Peyer's patch (tissue), 4 donors: ENCODE measurements at regions not wholly inside any gene's neighbourhood (a gene's known extent, or its start where the extent isn't known, plus 50 kb on each side); places are given as distances from the start of the nearest gene placed in this dataset.
A peak's percentile ranks its signal among the peaks of the same experiment; 100 is the strongest.

Experiments used
- DNase-seq, 3 donors: peaks; one replicate each; pipeline ENCODE4 v3.0.0-alpha.2; 2017 to 2019
- H3K27ac ChIP-seq, 4 donors: fragments of 200-600 bp; sonication (generic); one replicate each; pipeline ENCODE4 v1.5.1; 2016 to 2019
- H3K27me3 ChIP-seq, 2 donors: fragments of 200-600 bp; sonication (generic); one replicate each; pipeline ENCODE4 v1.5.1; 2019
- H3K36me3 ChIP-seq, 3 donors: fragments of 200-600 bp; sonication (generic); one replicate each; pipeline ENCODE4 v1.5.1; 2016 to 2019
- H3K4me1 ChIP-seq, 4 donors: fragments of 200-600 bp; sonication (generic); one replicate each; pipeline ENCODE4 v1.5.1; 2016 to 2019
- H3K4me3 ChIP-seq, 4 donors: fragments of 200-600 bp; sonication (generic); 1 replicate in 3 of 4; 2 replicates in 1 of 4; pipeline ENCODE4 v1.5.1; 2016 to 2019; ENCODE audit warnings: mild to moderate bottlenecking in 1 of 4
- H3K9me3 ChIP-seq, 4 donors: fragments of 200-600 bp; sonication (generic); one replicate each; pipeline ENCODE4 v1.5.1; 2016 to 2019; ENCODE audit warnings: mild to moderate bottlenecking in 1 of 4
- POLR2A ChIP-seq, 2 donors: fragments of 450-650 bp; IDR thresholded peaks; one replicate each; pipeline ENCODE4 v1.5.1; 2017; ENCODE audit warnings: antibody characterized with exemption in 2 of 2, mild to moderate bottlenecking in 2 of 2, moderate library complexity in 2 of 2
- TF ChIP-seq, protein P1 (sequence below), 6 experiments: fragments of 450-650 bp in 4 of 6; fragments of 200-600 bp in 2 of 6; sonication (generic) in 1 of 6; IDR thresholded peaks; one replicate each; pipeline ENCODE4 v1.5.1; 2017 to 2019; ENCODE audit warnings: antibody characterized with exemption in 6 of 6, mild to moderate bottlenecking in 3 of 6, moderate library complexity in 1 of 6

DNA sequence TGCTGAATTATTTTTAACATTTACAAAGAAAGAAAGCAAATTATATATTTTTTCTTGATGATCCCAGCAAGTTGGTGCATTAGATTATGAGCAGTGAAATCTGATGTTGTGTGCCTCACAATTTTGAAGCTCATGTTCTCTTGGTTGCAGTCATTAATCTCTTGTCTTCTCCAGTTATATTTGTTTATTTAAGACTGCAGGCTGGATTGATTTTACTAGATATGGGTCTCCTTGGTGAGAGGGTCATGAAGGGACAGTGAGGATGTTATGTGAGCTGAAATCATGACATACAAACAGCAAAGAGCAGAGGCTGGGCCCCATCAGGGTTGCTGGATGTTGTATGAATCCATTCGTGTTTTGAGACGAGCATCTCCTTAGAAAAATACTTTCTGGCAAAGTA, 64.2 kb upstream of the AKIRIN2 start:
- H3K4me3 ChIP-seq, result no peak overlapping the region
- H3K9me3 ChIP-seq, result no peaks in the 10 kb centered on the region
- no peaks in the 10 kb centered on the region for H3K4me1 ChIP-seq
- TF ChIP-seq POLR2A (IDR thresholded peaks at IDR 0.05), result no peak
- TF ChIP-seq, protein P1, sequence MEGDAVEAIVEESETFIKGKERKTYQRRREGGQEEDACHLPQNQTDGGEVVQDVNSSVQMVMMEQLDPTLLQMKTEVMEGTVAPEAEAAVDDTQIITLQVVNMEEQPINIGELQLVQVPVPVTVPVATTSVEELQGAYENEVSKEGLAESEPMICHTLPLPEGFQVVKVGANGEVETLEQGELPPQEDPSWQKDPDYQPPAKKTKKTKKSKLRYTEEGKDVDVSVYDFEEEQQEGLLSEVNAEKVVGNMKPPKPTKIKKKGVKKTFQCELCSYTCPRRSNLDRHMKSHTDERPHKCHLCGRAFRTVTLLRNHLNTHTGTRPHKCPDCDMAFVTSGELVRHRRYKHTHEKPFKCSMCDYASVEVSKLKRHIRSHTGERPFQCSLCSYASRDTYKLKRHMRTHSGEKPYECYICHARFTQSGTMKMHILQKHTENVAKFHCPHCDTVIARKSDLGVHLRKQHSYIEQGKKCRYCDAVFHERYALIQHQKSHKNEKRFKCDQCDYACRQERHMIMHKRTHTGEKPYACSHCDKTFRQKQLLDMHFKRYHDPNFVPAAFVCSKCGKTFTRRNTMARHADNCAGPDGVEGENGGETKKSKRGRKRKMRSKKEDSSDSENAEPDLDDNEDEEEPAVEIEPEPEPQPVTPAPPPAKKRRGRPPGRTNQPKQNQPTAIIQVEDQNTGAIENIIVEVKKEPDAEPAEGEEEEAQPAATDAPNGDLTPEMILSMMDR (IDR thresholded peaks at IDR 0.05), result no peak
- DNase-seq, result no peak
- no peaks in the 10 kb centered on the region for H3K27me3 ChIP-seq
- no peaks in the 10 kb centered on the region for H3K36me3 ChIP-seq
- no peak overlapping the region for H3K27ac ChIP-seq

DNA sequence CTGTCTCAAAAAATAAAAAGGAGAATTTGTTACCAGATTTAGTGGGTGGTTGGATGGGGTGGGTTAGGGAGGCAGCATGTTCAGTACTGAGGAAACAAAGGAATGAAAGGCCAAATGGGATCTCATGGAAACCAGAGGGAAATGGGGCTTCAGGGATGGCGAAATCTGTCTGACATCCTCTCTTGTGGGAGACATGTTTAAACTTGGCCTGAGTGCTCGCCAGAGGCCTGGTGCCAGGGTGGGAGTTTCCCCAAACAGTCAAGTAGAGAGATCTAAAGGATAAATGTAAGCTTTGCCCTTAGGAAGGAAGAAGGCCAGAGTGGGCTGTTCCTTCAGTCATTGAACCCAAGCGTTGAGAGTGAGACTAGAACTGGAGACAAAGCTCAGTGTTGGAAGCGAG, 61.9 kb upstream of the AKIRIN2 start:
- Histone ChIP-seq H3K36me3 (no peaks in the 10 kb centered on the region), H3K4me1 (no peaks in the 10 kb centered on the region), H3K9me3 (no peaks in the 10 kb centered on the region), H3K27me3 (no peaks in the 10 kb centered on the region), H3K27ac (no peak overlapping the region), H3K4me3 (no peak overlapping the region)
- no peak for DNase-seq
- no peak for TF ChIP-seq POLR2A (IDR thresholded peaks at IDR 0.05)
- TF ChIP-seq, protein P1 (IDR thresholded peaks at IDR 0.05), result no peak

DNA sequence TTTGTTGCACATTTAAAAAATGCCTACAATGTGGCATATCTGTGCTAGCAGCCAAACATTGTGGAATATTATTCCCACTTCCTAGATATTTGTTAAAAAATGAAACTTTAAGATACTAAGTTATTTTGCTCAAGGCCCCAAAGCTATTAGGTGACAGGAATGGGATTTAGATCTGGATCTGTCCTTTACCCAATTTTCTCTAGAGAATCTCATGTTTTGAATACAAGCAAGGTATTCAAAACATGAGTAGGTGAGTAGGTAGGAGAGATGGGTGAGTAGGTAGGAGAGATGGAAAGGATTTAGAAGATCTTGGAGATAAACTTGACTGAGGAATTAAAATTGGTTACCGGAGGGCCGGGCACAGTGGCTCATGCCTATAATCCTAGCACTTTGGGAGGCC, 61.2 kb upstream of the AKIRIN2 start:
- no peaks in the 10 kb centered on the region for H3K4me1 ChIP-seq
- no peak for DNase-seq
- H3K27ac ChIP-seq, result no peak overlapping the region
- TF ChIP-seq, protein P1 (IDR thresholded peaks at IDR 0.05), result no peak
- TF ChIP-seq POLR2A (IDR thresholded peaks at IDR 0.05), result no peak
- no peak overlapping the region for H3K4me3 ChIP-seq
- no peaks in the 10 kb centered on the region for H3K27me3 ChIP-seq
- no peaks in the 10 kb centered on the region for H3K9me3 ChIP-seq
- H3K36me3 ChIP-seq, result no peaks in the 10 kb centered on the region

DNA sequence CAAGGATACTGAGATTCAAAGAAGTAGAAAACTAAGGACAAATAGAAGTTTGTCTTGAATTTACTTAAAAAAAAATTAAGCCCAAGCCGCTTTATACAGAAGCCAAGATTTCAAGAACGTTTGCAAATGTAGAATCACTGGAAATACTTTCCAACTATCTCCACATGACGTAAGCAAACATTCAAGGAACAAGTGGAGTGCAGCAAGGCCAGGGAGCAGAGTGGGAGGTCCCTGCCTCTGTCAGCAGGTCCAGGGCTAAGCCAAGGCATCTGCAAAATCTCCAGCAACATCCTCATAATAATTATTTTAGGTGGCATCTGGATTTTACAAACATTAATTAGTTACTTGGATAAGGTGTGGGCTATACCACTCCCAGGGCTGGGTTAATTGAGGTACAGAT, 60.1 kb upstream of the AKIRIN2 start:
- Histone ChIP-seq H3K27me3 (no peaks in the 10 kb centered on the region), H3K4me1 (peaks cover 0 to 4% (median 0%) of the 10 kb centered on the region in 4 donors), H3K4me3 (no peak overlapping the region), H3K36me3 (no peaks in the 10 kb centered on the region), H3K27ac (no peak overlapping the region), H3K9me3 (no peaks in the 10 kb centered on the region)
- no peak for TF ChIP-seq POLR2A (IDR thresholded peaks at IDR 0.05)
- TF ChIP-seq, protein P1 (IDR thresholded peaks at IDR 0.05), result no peak
- no peak for DNase-seq

DNA sequence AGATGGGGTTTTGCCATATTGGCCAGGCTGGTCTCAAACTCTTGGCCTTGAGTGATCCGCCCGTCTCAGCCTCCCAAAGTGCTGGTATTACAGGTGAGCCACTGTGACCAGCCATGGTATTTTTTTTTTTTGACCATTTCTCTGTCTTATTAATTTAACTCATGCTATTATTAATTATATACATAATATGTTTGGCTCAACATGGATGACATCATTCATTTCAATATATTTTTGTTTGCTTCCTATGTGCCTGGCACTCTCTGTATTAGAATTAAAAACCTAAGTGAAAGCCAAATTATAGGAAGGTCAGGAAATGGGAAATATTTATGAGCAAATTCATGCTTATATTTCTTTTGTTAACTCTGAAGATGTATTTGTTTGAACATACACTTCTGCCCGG, 55.8 kb upstream of the AKIRIN2 start:
- no peak overlapping the region for H3K4me3 ChIP-seq
- H3K27me3 ChIP-seq, result no peaks in the 10 kb centered on the region
- no peak overlapping the region for H3K27ac ChIP-seq
- H3K36me3 ChIP-seq, result no peaks in the 10 kb centered on the region
- no peak for TF ChIP-seq POLR2A (IDR thresholded peaks at IDR 0.05)
- no peaks in the 10 kb centered on the region for H3K9me3 ChIP-seq
- no peak for DNase-seq
- peaks cover 0 to 7% (median 0%) of the 10 kb centered on the region in 4 donors for H3K4me1 ChIP-seq

DNA sequence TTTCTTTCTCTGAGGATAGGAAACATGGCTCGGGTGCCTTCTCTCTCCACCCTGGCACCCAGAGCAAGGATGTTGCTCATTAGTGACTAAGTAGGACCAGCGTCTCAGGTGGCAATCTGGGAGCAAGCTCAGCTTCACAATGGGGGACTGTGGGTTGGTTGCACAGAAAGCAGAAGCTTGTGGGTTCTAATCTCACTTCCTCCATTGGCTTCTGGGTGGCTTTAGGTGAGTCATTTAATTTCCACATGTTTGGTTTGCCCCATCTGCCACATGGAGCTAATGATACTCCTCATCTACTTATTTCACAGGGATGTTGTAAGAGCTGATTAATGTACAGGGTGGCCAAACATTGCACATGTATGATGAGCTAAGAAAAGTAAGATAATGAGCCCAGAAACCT, 54.8 kb upstream of the AKIRIN2 start:
- no peaks in the 10 kb centered on the region for H3K27me3 ChIP-seq
- no peaks in the 10 kb centered on the region for H3K36me3 ChIP-seq
- H3K4me3 ChIP-seq, result no peak overlapping the region
- H3K27ac ChIP-seq, result peak overlapping the region in 1 of 4 donors; percentile 7
- H3K9me3 ChIP-seq, result no peaks in the 10 kb centered on the region
- H3K4me1 ChIP-seq, result peaks cover 0 to 7% (median 0%) of the 10 kb centered on the region in 4 donors
- peak in 2 of 3 donors; percentile 65 to 72 for DNase-seq
- TF ChIP-seq POLR2A (IDR thresholded peaks at IDR 0.05), result no peak
- TF ChIP-seq, protein P1 (IDR thresholded peaks at IDR 0.05), result no peak
